HG02798 (cell line): ENCODE measurements at regions not wholly inside any gene's neighbourhood (a gene's known extent, or its start where the extent isn't known, plus 50 kb on each side); places are given as distances from the start of the nearest gene placed in this dataset.

Source experiments
- ATAC-seq: cut with Tn5 transposase; IDR thresholded peaks from one replicate; pipeline ENCODE4 v1.9.1; 2021; ENCODE audit warnings: mild to moderate bottlenecking; ENCODE audit not compliant: unreplicated experiment, poor library complexity

DNA sequence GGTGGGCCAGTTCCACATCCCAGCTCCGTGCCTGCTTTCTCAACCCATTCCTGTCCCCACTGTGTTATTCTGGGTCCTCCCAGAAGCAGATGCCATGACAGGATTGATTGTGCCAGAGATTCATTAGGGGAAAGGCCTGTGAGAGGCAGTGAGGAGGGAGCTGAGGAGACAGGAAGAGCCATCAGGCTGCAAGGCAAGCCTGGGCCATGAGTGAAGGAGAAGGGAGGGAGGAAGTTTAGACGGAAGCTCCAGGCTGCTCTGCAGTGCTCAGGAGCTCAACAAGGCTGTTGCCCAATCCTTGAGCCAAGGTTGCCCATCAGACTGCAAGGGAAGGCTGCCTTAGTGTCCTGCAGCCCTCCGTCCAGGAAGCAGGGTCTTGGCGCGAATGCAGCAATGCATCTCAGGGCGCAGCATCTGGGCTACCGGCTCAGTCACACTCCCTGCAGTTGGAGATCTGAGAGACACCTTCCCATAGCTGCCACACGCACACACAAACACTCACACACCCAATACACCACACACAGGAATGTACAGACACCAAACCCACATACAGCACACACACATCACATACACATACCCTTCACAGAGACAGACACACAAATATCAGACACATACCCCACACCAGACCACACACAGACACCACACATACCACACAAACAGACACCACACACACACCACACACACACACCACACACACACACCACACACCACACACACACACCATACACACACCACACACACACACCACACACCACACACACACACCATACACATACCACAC lies 139.5 kb upstream of the NDUFV2 start:
- ATAC-seq: no peak

GRCh38 chr18:8963876-8964275 lies 138.6 kb upstream of the NDUFV2 start:
- no peak for ATAC-seq

DNA sequence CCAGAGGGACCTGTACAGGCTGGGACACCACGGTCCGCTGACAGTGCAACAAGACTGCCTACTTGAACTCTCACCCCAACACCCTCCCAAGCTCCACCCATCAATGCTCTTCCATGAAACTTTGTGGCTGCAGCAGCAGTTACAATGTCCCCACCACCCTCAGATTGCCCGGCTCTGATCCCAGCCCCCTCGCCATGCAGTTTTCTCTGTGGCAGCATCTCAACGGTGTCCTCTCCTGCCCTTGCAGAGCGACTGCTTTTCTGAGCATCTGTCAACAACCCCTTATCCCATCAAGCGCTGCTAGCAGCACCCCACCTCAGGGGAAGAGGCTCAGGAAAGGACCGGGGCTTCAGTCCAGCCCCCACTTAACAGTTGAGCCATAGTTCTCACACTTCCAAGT lies 137.1 kb upstream of the NDUFV2 start:
- no peak for ATAC-seq

GRCh38 chr18:8966821-8967220 lies 135.7 kb upstream of the NDUFV2 start:
- ATAC-seq: no peak

DNA sequence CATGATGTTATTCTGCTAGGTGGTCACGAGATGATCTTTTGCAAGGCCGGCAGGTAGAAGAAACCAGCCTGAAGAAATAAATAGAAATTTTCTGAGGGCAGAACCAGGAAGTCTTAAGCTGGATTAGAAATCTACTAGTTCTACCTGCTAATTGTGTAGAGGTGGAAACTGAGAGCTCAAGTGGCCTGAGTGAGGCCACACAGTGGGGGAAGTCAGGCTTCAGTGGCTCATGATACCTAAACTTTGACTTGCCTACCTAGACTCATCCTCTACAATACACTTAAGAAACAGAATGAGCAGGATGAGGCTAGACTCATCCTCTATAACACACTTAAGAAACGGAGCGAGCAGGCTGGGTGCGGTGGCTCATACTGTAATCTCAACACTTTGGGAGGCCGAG lies 134.9 kb upstream of the NDUFV2 start:
- no peak for ATAC-seq

DNA sequence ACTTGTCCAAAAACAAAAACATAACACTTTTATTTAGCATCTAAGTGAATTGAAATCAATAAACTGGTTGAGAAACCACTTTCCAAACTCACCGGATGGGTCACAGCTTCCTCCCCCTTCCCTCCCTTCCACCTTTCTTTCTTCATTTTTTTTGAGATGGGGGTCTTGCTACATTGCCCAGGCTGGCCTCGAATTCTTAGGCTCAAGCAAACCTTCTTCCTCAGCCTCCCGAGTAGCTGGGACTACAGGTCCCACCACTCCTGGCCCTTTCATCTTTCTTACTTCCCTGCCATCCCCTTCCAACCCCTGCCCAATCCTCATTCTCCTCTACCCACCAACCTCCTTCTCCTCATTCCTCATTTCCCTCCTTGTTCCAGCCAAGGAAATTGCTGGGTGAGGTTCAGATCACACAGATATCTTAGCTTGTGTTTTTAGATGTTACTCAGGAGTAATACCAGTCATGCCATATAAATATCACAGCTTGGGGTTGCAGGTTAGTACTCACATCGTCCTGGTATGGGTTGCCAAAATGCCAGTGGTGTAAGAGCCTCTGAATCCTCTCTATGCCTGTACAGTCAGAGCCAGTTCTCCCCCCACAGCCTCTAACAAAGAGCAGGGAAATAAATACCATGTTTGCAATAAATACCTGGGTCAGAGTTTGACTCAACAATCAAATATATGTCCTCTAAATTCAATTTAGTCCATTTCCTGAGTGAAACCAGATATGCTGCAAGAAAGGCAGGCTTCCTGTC lies 132.7 kb upstream of the NDUFV2 start:
- ATAC-seq: no peak

GRCh38 chr18:8970843-8971242 lies 131.7 kb upstream of the NDUFV2 start:
- no peak for ATAC-seq

DNA sequence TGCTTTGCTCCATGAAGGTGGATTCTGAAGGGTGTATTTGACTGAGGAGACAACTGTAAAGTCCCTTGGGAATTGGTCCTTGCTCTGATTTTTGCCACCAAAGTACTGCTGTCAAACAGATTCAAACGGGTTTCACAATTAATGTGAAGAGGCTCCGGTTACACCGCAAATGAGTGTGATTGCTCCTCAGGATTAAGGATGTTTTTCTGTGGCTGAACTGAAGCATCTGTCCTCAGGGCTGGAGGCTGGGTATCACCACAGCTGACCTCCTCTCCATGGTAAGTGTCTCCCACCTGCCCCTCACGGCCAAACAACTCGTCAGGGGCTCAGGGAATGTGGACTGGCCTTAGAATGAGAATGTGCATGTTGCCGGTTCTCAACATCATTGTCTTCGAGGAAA lies 130.4 kb upstream of the NDUFV2 start:
- no peak for ATAC-seq

DNA sequence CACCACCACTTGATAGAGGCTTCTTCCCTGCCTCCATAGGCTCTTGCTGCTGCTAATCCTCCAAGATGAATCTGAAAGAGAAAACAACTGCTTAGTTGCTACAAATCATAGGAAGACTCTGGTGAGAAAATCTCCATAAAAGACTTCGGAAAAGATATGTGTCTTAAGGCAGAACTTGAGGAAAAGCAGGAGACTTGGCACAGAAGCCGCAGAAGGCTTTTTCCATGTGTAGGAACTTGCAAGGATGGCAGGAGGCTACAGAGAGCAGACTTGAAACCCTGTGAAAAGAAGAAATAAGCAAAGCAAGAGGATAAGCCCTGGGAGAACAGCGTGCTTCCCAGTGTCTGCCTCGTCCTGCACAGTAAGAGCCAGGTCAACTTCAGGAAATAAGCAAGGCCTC lies 128.2 kb upstream of the NDUFV2 start:
- no peak for ATAC-seq

DNA sequence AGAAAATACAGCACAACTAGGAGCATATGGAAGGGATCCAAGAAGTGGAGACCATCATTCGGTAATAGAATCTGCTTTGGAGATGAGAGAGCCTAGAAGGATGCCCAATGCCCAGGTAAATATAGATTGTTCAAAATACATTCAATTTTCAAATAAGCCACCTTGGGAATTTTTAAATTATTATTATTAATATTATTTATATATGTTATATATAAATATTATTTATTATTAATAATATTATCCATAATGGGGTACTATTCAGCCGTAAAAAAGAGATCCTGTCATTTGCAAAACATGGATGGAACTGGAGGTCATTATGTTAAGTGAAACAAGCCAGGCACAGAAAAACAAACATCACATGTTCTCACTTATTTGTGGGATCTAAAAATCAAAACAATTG lies 127.8 kb upstream of the NDUFV2 start:
- no peak for ATAC-seq

DNA sequence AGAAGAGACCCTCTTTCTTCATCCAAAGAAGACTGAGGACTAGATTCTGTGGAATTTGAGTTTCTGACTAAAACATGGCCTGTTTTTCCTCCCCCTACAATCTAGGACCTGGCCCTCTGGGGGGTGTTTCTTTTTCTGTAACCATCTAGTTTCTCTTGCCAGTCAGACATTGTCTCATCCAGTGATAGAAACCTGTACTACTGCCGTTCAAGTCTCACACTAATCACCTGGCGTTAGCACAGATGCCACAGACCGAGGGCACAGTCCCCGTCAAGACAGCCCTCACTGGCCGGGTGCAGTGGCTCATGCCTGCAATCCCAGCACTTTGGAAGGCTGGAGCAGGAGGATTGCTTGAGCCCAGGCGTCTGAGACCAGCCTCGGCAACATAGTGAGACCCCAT lies 126.9 kb upstream of the NDUFV2 start:
- ATAC-seq: no peak

DNA sequence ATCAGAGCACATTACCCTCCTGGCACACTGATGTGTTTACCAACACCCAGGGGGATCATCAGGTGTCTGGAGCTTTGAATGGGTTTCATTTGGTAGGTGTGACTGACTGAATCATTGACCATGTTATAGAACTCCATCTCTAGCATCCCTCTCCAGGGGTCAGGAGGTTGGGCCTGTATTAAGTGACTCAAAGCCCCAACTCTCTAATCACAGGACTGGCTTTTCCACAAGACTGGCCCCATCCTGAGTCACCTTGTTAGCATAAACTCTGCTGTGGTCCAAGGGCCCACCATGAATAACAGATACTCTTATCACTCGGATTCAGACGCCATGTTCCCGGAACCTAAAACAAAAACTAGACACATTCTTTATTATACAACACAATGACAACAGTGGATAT lies 125.9 kb upstream of the NDUFV2 start:
- no peak for ATAC-seq

- no peak for ATAC-seq
Observed at GRCh38 chr18:8977166-8977565, 125.3 kb upstream of the NDUFV2 start.

DNA sequence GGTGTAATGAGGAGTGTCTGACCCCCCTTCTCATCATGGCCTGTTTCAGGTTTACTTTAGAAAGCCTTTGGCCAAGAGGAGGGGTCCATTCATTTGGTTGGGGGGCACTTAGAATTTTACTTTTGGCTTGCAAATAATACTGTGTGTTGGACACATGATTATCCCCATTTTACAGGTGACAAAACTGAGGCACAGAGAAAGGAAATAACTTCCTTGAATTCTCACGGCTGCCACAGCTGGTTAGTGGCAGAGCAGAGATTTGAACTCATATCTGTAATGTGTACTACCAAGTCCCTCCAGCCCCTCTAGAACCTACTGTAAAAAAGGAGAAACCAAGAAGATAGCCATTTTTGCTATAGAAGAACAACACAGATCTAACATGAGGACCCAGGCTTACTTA lies 124.8 kb upstream of the NDUFV2 start:
- ATAC-seq: no peak

GRCh38 chr18:8978394-8978793 lies 124.1 kb upstream of the NDUFV2 start:
- no peak for ATAC-seq

GRCh38 chr18:8979258-8979988 lies 123.1 kb upstream of the NDUFV2 start:
- ATAC-seq: no peak

DNA sequence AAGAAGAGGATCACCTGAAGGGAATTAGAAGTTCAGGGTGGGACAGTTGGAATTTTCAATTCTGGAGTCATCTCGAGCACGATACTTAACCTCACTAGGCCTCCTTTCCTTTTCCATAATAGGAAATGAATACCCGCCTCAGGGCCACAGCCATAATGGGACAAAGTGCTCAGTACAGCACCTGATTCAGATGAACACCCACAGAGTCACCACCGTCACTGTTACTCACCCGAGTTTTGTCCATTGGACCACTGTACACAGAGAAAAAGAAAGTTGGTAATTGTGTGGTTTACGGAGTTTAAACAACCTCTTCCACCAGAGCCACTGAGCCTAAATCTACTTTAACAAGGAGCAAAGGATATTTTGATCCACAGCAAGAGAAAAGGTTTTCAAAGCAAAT lies 122.0 kb upstream of the NDUFV2 start:
- no peak for ATAC-seq

GRCh38 chr18:8980918-8981317 lies 121.6 kb upstream of the NDUFV2 start:
- ATAC-seq: no peak

- no peak for ATAC-seq
Observed at GRCh38 chr18:8982416-8983183, 119.9 kb upstream of the NDUFV2 start.

- no peak for ATAC-seq
Observed at GRCh38 chr18:8983195-8983594, 119.3 kb upstream of the NDUFV2 start.
